ENCODE measurements at regions not wholly inside any gene's neighbourhood (a gene's known extent, or its start where the extent isn't known, plus 50 kb on each side); places are given as distances from the start of the nearest gene placed in this dataset.
A peak's percentile ranks its signal among the peaks of the same experiment; 100 is the strongest.

- Histone ChIP-seq H3K36me3 (no peaks in the 10 kb centered on the region), H3K9me3 (no peaks in the 10 kb centered on the region), H3K4me3 (no peak overlapping the region), H3K27ac (no peak overlapping the region), H3K27me3 (replicated peaks; ENCODE audit: insufficient read depth) (no peaks in the 10 kb centered on the region), H3K4me1 (ENCODE audit: control insufficient read depth in 1 of 2, low read depth in 2 of 2) (no peaks in the 10 kb centered on the region)
- TF ChIP-seq CTCF (IDR thresholded peaks at IDR 0.05): no peak
- DNase-seq (ENCODE audit: low spot score): no peak
- ATAC-seq (ENCODE audit: insufficient number of reproducible peaks, low FRiP score, low read depth): no peak
Measured at GRCh38 chr17:68803164-68803929, 151.8 kb downstream of the ABCA8 start.

- TF ChIP-seq CTCF (IDR thresholded peaks at IDR 0.05): no peak
- no peaks in the 10 kb centered on the region for H3K27me3 ChIP-seq (replicated peaks; ENCODE audit: insufficient read depth)
- H3K36me3 ChIP-seq: no peaks in the 10 kb centered on the region
- no peak overlapping the region for H3K4me3 ChIP-seq
- H3K4me1 ChIP-seq (ENCODE audit: control insufficient read depth in 1 of 2, low read depth in 2 of 2): no peaks in the 10 kb centered on the region
- DNase-seq (ENCODE audit: low spot score) (no peak), ATAC-seq (ENCODE audit: insufficient number of reproducible peaks, low FRiP score, low read depth) (no peak)
- H3K27ac ChIP-seq: no peak overlapping the region
- no peaks in the 10 kb centered on the region for H3K9me3 ChIP-seq
Measured at GRCh38 chr17:68801335-68802247, 153.6 kb downstream of the ABCA8 start.

DNA sequence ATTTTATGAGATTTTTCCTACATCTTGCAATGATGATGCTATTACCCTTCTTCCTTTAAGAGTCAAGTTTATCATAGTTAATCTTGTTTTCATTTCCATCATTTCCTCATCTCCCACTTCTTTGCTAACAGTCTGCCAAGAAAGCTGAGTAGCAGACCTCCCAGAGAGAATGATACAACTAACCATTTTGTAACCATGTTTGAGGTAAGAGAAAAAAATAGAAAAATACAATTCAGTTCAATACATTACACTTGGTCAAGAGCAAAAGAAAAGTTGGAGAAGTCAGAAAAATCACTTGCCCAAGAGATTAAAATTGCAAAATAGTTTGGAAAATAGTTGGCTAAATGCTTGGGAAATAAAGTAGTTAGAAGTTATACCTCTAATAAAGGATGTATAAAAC lies 154.4 kb downstream of the ABCA8 start:
- DNase-seq (ENCODE audit: low spot score) (no peak), ATAC-seq (ENCODE audit: insufficient number of reproducible peaks, low FRiP score, low read depth) (no peak)
- H3K4me1 ChIP-seq (ENCODE audit: control insufficient read depth in 1 of 2, low read depth in 2 of 2): no peaks in the 10 kb centered on the region
- H3K4me3 ChIP-seq: no peak overlapping the region
- no peaks in the 10 kb centered on the region for H3K27me3 ChIP-seq (replicated peaks; ENCODE audit: insufficient read depth)
- no peaks in the 10 kb centered on the region for H3K9me3 ChIP-seq
- H3K36me3 ChIP-seq: no peaks in the 10 kb centered on the region
- H3K27ac ChIP-seq: no peak overlapping the region
- TF ChIP-seq CTCF (IDR thresholded peaks at IDR 0.05): no peak

GRCh38 chr17:68794636-68795434 lies 160.4 kb downstream of the ABCA8 start:
- TF ChIP-seq CTCF (IDR thresholded peaks at IDR 0.05): no peak
- DNase-seq (ENCODE audit: low spot score) (no peak), ATAC-seq (ENCODE audit: insufficient number of reproducible peaks, low FRiP score, low read depth) (no peak)
- peaks cover 0 to 3% of the 10 kb centered on the region in 2 donors for H3K4me1 ChIP-seq (ENCODE audit: control insufficient read depth in 1 of 2, low read depth in 2 of 2)
- peak overlapping the region in 1 of 2 donors; percentile 34 for H3K27ac ChIP-seq
- no peaks in the 10 kb centered on the region for H3K27me3 ChIP-seq (replicated peaks; ENCODE audit: insufficient read depth)
- no peaks in the 10 kb centered on the region for H3K36me3 ChIP-seq
- no peaks in the 10 kb centered on the region for H3K9me3 ChIP-seq
- peak overlapping the region; percentile 31 for H3K4me3 ChIP-seq

Data from thoracic aorta (tissue), 2 donors.